Esophagus muscularis mucosa (tissue), 3 donors: ENCODE measurements at regions not wholly inside any gene's neighbourhood (a gene's known extent, or its start where the extent isn't known, plus 50 kb on each side); places are given as distances from the start of the nearest gene placed in this dataset.

Experiments used
- CTCF ChIP-seq, 3 experiments: fragments of 200-600 bp in 2 of 3; fragments of 450-650 bp in 1 of 3; sonication (generic) in 2 of 3; IDR thresholded peaks; one replicate each; pipeline ENCODE4 v1.5.1; 2017 to 2019; ENCODE audit warnings: antibody characterized with exemption in 3 of 3, mild to moderate bottlenecking in 2 of 3, moderate library complexity in 1 of 3
- POLR2A ChIP-seq: fragments of 450-650 bp; IDR thresholded peaks from one replicate; pipeline ENCODE4 v1.6.1; 2017; ENCODE audit warnings: antibody characterized with exemption, moderate library complexity, mild to moderate bottlenecking, low read depth
- POLR2AphosphoS5 ChIP-seq, 2 donors: sonication (generic); formaldehyde crosslinking; IDR thresholded peaks; one replicate each; pipeline ENCODE4 v1.6.1; 2017; ENCODE audit warnings: antibody characterized with exemption in 2 of 2

GRCh38 chr18:1438967-1439366 lies 534.3 kb downstream of the ADCYAP1 start:
- TF ChIP-seq CTCF (IDR thresholded peaks at IDR 0.05) (no peak), POLR2AphosphoS5 (IDR thresholded peaks at IDR 0.05) (no peak), POLR2A (no peak)
